ENCODE measurements at regions not wholly inside any gene's neighbourhood (a gene's known extent, or its start where the extent isn't known, plus 50 kb on each side); places are given as distances from the start of the nearest gene placed in this dataset.
"Not testable (repeated sequence)": the region's sequence is repeated elsewhere in the genome, so short reads cannot be mapped to it uniquely, and the experiment has no call there.

DNA sequence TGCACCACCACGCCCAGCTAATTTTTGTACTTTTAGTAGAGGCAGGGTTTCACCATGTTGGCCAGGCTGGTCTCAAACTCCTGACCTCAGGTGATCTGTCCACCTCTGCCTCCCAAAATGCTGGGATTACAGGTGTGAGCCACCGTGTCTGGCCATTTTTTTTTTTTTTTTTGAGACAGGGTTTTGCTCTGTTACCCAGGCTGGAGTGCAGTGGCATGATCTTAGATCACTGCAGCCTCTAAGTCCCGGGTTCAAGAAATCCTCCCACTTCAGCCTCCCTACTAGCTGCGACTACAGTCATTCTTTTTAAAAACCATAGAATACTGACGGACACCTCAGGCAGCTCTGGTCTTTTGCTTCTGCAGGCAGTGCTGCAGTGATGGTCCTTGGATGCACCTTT lies 54.9 kb upstream of the PTPN1 start:
- DNase-seq = not testable (repeated sequence)

GRCh38 chr20:50455656-50456451 lies 54.3 kb upstream of the PTPN1 start:
- no peak for DNase-seq

DNA sequence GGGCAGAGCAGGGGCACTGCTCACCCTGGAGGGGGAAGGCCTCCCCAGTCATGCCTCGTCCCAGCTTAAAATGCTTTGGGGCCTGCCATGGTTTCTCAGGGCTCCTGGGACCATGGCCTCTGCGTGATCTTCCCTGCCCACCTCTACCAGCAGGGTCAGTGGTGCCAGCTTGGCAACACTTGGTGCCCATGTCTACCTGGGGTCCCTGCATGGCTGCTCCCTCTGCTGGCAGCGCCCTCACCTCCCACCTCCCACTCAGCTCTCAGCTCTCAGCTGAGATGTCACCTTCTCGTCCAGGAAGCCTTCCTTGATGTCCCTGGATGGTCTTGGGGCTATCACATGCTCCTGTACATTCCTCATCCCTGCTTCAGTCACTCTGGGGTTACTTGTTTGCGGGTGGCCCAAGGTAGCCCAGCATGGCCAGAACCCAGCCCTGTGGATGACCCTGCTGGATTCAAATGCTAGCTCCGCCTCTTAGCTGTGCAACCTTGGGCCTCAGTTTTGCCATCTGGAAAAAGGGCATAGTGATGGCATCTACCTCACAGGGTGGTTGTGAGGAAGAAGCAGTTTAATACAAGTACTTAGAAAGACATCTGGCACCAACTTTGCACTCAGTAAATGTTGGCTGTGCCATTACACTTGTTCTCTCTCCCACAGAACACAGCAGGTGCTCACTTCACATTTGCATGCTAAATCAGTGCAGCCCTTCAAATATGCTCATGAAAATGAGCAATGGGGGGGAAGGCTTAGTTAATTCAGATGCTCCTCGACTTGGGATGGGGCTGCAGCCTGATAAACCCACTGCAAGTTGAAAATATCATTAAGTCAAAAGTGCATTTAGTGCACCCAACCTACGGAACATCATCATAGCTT lies 53.5 kb upstream of the PTPN1 start:
- DNase-seq = no peak

GRCh38 chr20:50459124-50459918 lies 50.9 kb upstream of the PTPN1 start:
- DNase-seq = no peak

DNA sequence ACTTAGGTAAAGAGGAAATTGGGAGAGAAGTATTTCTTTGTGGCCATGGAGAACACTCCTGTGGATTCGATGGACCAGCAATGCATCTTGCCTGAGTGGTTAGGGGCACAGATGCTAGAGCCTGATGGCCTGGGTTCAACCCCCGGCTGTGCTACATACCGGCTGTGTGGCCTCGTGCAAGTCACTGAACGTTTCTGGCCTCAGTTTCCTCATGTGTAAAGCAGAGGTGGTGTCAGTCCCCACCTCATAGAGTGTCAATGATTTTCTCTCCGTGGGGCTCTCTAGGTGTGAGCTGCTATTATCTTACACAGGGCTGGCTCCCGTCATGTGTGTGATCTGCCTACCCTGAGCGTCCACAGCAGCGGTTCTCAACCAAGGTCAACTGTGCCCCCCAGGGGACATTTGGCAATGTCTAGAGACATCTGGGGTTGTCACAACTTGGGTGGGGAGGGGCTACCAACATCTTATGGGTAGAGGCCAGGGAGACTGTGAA lies 50.0 kb upstream of the PTPN1 start:
- no peak for DNase-seq

Measured in activated CD4-positive, alpha-beta T cell treated with anti-CD3 and anti-CD28 coated beads for 1 hour (primary cell).